Gastrocnemius medialis (tissue), 4 donors: ENCODE measurements at regions not wholly inside any gene's neighbourhood (a gene's known extent, or its start where the extent isn't known, plus 50 kb on each side); places are given as distances from the start of the nearest gene placed in this dataset.

Experiments
- CTCF ChIP-seq, 5 experiments: fragments of 450-650 bp in 3 of 5; fragments of 200-600 bp in 2 of 5; sonication (generic) in 2 of 5; IDR thresholded peaks in 4 of 5; conservative IDR thresholded peaks in 1 of 5; 1 replicate in 4 of 5; 2 replicates in 1 of 5; pipeline ENCODE4 v1.5.1; 2016 to 2019; ENCODE audit warnings: antibody characterized with exemption in 5 of 5, mild to moderate bottlenecking in 3 of 5, moderate library complexity in 3 of 5
- POLR2A ChIP-seq, 2 donors: fragments of 450-650 bp; IDR thresholded peaks; one replicate each; pipeline ENCODE4 v1.6.1; 2017; ENCODE audit warnings: antibody characterized with exemption in 2 of 2, mild to moderate bottlenecking in 2 of 2, moderate library complexity in 2 of 2

DNA sequence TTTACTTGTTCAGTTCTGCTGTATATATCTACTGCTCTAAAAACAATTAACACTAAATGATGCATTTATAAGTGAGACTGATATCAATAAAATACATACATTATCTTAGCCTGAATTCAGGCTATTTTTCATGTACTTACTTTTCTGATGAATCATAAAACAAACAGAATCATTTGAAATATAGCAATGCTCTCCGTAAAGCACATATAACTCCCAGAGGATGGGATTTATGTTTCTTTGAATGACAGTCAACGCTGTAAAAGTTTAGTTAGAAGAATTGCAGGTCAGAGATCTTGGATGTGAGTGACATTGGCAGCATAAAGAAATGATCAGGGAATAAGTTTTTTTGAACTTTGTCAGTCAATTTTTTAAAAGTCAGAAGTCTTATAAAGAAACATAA lies 740.2 kb upstream of the NOVA1 start:
- TF ChIP-seq POLR2A (IDR thresholded peaks at IDR 0.05) (no peak), CTCF (IDR thresholded peaks at IDR 0.05 in 4 of 5, conservative IDR thresholded peaks at IDR 0.05 in 1 of 5) (no peak)
